Neural crest cell (in vitro differentiated cells): ENCODE measurements at regions not wholly inside any gene's neighbourhood (a gene's known extent, or its start where the extent isn't known, plus 50 kb on each side); places are given as distances from the start of the nearest gene placed in this dataset.

Source experiments
- DNase-seq: peaks from one replicate; pipeline ENCODE4 v3.0.0; 2021; ENCODE audit warnings: low read depth, mixed read lengths, low spot score
- H3K27ac Mint-ChIP-seq: one replicate; pipeline ENCODE4 v1.8.0; 2021; ENCODE audit warnings: mild to moderate bottlenecking, mixed read lengths; ENCODE audit not compliant: unreplicated experiment
- H3K27me3 Mint-ChIP-seq: 2 replicates; pipeline ENCODE4 v1.8.0; 2021; ENCODE audit warnings: low read depth, mild to moderate bottlenecking, mixed read lengths
- H3K36me3 Mint-ChIP-seq: 2 replicates; pipeline ENCODE4 v1.8.0; 2021; ENCODE audit warnings: low read depth, mild to moderate bottlenecking, mixed read lengths
- H3K4me1 Mint-ChIP-seq: 2 replicates; pipeline ENCODE4 v1.8.0; 2021; ENCODE audit warnings: mixed read lengths
- H3K4me3 Mint-ChIP-seq: one replicate; pipeline ENCODE4 v1.8.0; 2021; ENCODE audit warnings: mild to moderate bottlenecking, mixed read lengths
- H3K9me3 Mint-ChIP-seq: 2 replicates; pipeline ENCODE4 v1.8.0; 2021; ENCODE audit warnings: mixed read lengths
- TF ChIP-seq, protein P1 (sequence below): fragments of 200-600 bp; sonication (generic); conservative IDR thresholded peaks from 2 replicates; pipeline ENCODE4 v1.5.0; 2021; ENCODE audit warnings: antibody characterized with exemption, mild to moderate bottlenecking

DNA sequence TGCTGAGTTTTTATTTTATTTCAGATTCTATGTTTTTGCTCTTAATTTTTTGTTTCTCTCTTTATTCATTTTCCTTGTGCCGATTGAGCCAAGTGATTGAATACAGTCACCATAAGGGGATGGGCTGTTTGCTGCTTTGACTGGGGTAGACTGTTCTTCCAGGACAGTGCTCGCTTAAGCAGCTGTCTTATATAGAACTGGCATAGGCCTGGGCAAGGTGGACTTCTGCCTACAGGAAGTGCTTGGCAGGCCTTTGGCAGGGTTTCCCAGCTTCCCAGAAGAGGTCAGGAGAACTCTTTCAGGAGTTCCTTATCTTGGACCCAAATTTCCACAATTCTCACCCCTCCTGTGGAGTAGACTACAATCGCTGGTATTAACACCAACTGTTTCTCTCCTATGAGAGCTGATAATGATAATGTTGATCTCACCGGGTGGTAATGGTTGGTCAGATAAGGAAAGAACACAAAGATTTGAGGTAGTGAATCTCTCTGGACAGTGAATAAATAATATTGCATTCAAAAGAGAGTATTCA, 207.5 kb upstream of the ST6GAL2 start:
- TF ChIP-seq, protein P1, sequence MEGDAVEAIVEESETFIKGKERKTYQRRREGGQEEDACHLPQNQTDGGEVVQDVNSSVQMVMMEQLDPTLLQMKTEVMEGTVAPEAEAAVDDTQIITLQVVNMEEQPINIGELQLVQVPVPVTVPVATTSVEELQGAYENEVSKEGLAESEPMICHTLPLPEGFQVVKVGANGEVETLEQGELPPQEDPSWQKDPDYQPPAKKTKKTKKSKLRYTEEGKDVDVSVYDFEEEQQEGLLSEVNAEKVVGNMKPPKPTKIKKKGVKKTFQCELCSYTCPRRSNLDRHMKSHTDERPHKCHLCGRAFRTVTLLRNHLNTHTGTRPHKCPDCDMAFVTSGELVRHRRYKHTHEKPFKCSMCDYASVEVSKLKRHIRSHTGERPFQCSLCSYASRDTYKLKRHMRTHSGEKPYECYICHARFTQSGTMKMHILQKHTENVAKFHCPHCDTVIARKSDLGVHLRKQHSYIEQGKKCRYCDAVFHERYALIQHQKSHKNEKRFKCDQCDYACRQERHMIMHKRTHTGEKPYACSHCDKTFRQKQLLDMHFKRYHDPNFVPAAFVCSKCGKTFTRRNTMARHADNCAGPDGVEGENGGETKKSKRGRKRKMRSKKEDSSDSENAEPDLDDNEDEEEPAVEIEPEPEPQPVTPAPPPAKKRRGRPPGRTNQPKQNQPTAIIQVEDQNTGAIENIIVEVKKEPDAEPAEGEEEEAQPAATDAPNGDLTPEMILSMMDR = no peak
- Mint-ChIP-seq H3K27me3 (peaks cover 2% of the 10 kb centered on the region), H3K9me3 (peaks cover 3% of the 10 kb centered on the region), H3K36me3 (no peaks in the 10 kb centered on the region), H3K4me1 (no peaks in the 10 kb centered on the region), H3K4me3 (no peak overlapping the region), H3K27ac (no peak overlapping the region)
- no peak for DNase-seq

DNA sequence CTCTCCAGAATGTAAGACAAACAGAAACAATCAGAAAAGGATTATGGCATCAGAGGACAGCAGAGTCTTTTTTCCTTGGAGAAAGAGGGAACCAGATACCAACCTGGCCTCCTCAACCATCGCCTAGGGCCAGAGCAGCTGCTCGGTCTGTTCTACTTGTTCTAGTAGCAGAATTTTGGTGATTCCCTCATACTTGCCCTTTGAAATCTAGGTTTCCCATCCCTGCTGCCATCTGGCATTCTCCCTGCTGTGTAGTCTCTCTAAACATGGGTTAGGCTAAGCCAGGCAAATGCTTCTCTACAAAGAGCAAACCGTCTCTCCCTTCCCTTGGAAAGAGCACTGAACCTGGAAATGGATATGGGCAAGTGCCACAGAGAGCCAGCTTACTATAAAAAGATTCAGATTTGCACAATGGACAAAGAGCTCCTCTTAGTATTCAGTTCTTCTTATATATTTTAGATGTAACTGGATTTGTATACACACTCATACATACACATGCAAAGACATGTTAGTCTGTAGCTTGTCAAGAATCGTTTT, 208.6 kb upstream of the ST6GAL2 start:
- no peaks in the 10 kb centered on the region for H3K4me1 Mint-ChIP-seq
- H3K4me3 Mint-ChIP-seq = no peak overlapping the region
- no peak overlapping the region for H3K27ac Mint-ChIP-seq
- peaks cover 2% of the 10 kb centered on the region for H3K27me3 Mint-ChIP-seq
- H3K36me3 Mint-ChIP-seq = no peaks in the 10 kb centered on the region
- TF ChIP-seq, protein P1 = no peak
- peaks cover 3% of the 10 kb centered on the region for H3K9me3 Mint-ChIP-seq
- DNase-seq = no peak

DNA sequence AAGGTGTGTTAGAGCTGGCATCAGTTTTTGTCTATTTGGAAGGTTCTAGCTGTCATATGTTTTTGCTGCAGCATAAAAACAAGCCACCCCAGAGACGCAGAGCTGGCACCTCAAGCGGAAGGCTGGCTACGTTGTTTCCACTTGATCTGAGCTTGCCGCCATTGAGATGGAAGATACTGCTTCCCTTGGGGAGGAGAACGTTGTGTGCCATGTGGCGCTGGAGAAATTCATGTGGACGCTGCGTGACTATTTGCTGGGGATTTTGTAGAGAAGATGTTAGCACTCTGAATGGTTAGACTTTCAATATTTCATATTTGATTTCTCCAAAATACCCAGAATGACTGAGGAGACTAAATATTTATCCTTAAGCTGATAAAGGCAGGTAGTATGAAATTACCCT, 216.2 kb upstream of the ST6GAL2 start:
- TF ChIP-seq, protein P1 = no peak
- peaks cover 6% of the 10 kb centered on the region for H3K9me3 Mint-ChIP-seq
- DNase-seq = no peak
- no peaks in the 10 kb centered on the region for H3K36me3 Mint-ChIP-seq
- no peak overlapping the region for H3K4me3 Mint-ChIP-seq
- H3K4me1 Mint-ChIP-seq = peaks cover 2% of the 10 kb centered on the region
- H3K27me3 Mint-ChIP-seq = peaks cover 2% of the 10 kb centered on the region
- H3K27ac Mint-ChIP-seq = no peak overlapping the region

DNA sequence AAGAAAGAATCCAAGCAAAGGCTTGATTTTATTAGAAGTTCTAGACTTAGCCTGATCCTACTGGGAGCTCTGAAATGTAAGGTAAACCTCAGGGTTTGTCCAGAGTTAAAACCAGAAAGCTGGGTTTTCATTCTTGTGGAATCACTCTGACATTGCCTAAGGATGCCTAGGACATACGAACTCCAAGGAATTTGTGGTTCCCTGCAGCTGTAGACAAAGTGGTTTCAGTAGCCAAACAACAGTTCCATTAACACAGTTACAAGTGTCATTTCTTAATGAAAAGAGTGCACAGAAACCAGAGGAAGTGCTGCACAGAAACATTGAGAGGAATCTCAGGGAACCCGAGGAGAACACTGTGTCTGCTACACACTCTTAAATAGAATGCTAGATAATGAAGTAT, 221.4 kb upstream of the ST6GAL2 start:
- peaks cover 8% of the 10 kb centered on the region for H3K4me1 Mint-ChIP-seq
- no peaks in the 10 kb centered on the region for H3K27me3 Mint-ChIP-seq
- peaks cover 2% of the 10 kb centered on the region for H3K36me3 Mint-ChIP-seq
- no peak overlapping the region for H3K4me3 Mint-ChIP-seq
- DNase-seq = no peak
- peaks cover 5% of the 10 kb centered on the region for H3K9me3 Mint-ChIP-seq
- no peak overlapping the region for H3K27ac Mint-ChIP-seq
- TF ChIP-seq, protein P1 = no peak

DNA sequence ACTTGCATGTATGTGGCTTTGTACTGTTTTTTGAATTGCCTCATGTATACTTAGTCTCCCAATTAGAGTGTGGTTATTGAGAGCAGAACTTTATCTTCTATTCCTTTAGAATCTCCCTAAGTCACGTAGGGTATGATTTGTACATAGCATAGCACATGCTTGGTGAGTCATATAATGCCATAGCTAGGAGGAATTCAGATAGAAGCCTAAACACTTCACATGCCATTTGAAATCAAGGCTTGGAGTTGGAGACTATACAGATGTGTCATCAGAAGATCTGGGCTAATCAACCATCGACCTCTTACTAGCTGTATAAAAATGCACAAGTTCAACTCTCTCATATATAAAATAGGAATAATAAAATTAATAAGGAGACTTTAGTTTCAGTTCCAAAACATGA, 222.6 kb upstream of the ST6GAL2 start:
- TF ChIP-seq, protein P1 = no peak
- no peak overlapping the region for H3K27ac Mint-ChIP-seq
- DNase-seq = no peak
- no peak overlapping the region for H3K4me3 Mint-ChIP-seq
- peaks cover 2% of the 10 kb centered on the region for H3K36me3 Mint-ChIP-seq
- H3K9me3 Mint-ChIP-seq = peaks cover 2% of the 10 kb centered on the region
- H3K4me1 Mint-ChIP-seq = peaks cover 8% of the 10 kb centered on the region
- no peaks in the 10 kb centered on the region for H3K27me3 Mint-ChIP-seq
